ENCODE measurements at regions not wholly inside any gene's neighbourhood (a gene's known extent, or its start where the extent isn't known, plus 50 kb on each side); places are given as distances from the start of the nearest gene placed in this dataset.

DNA sequence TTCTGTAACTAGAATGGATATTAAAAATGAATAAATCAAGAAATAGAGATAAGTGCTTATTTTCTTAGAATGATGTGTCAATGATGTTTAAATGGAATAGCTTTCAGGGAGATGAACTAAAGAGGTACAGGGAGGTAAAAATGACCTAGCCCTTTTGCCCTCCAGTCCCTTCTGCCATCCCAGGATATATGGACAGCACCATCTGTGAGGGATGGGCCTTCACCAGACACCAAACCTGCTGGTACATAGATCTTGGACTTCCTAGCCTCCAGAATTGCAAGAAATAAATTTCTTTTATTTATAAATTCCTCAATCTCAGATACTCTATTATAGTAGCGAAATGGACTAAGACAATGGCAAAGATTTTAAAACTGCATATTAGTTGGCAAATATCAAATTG, 352.0 kb upstream of the THBS1 start:
- no peak for TF ChIP-seq EZH2 (IDR thresholded peaks at IDR 0.05; ENCODE audit: borderline replicate concordance, low read length)
- TF ChIP-seq, protein P1, sequence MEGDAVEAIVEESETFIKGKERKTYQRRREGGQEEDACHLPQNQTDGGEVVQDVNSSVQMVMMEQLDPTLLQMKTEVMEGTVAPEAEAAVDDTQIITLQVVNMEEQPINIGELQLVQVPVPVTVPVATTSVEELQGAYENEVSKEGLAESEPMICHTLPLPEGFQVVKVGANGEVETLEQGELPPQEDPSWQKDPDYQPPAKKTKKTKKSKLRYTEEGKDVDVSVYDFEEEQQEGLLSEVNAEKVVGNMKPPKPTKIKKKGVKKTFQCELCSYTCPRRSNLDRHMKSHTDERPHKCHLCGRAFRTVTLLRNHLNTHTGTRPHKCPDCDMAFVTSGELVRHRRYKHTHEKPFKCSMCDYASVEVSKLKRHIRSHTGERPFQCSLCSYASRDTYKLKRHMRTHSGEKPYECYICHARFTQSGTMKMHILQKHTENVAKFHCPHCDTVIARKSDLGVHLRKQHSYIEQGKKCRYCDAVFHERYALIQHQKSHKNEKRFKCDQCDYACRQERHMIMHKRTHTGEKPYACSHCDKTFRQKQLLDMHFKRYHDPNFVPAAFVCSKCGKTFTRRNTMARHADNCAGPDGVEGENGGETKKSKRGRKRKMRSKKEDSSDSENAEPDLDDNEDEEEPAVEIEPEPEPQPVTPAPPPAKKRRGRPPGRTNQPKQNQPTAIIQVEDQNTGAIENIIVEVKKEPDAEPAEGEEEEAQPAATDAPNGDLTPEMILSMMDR (IDR thresholded peaks at IDR 0.05; ENCODE audit: low read length) = no peak
